ENCODE measurements at regions not wholly inside any gene's neighbourhood (a gene's known extent, or its start where the extent isn't known, plus 50 kb on each side); places are given as distances from the start of the nearest gene placed in this dataset.

- no peak overlapping the region for H3K27ac ChIP-seq (ENCODE audit: low read depth, low read length)
- H3K4me2 ChIP-seq (ENCODE audit: insufficient read depth in 1 of 2, low read depth in 2 of 2, low read length in 2 of 2), result no peak overlapping the region
- no peak overlapping the region for H3K4me3 ChIP-seq (ENCODE audit: extremely low read depth in 1 of 4, insufficient read depth in 2 of 4, low read depth in 3 of 4, low read length in 4 of 4)
- no peaks in the 10 kb centered on the region for H3K36me3 ChIP-seq (ENCODE audit: control insufficient read depth in 2 of 4, insufficient read depth in 4 of 4, low read length in 3 of 4)
- H2BK15ac ChIP-seq (ENCODE audit: low read length), result no peak overlapping the region
- H3K79me2 ChIP-seq (ENCODE audit: control insufficient read depth in 1 of 2, insufficient read depth in 2 of 2, low read length in 2 of 2), result no peaks in the 10 kb centered on the region
- H4K20me1 ChIP-seq (replicated peaks in 1 of 2; ENCODE audit: control insufficient read depth in 1 of 2, insufficient read depth in 2 of 2, low read length in 2 of 2), result no peaks in the 10 kb centered on the region
- H3K4ac ChIP-seq (replicated peaks; ENCODE audit: insufficient read length, low read depth, low read length), result no peak overlapping the region
- H3K14ac ChIP-seq (ENCODE audit: insufficient read length), result no peak overlapping the region
- no peak overlapping the region for H4K91ac ChIP-seq (replicated peaks; ENCODE audit: insufficient read length, low read length)
- no peaks in the 10 kb centered on the region for H3K23me2 ChIP-seq (ENCODE audit: low read depth, low read length)
- peaks cover 0 to 1% (median 0%) of the 10 kb centered on the region in 4 experiments; a peak in 1 of 7 replicates for H3K27me3 ChIP-seq (replicated peaks in 1 of 4; ENCODE audit: control insufficient read depth in 3 of 4, extremely low read depth in 1 of 4, insufficient read depth in 3 of 4, low read length in 3 of 4)
- H2AFZ ChIP-seq (ENCODE audit: low read length), result no peak overlapping the region
- CTCF ChIA-PET (ENCODE audit: partially characterized antibody), result no interaction called here
- H2BK12ac ChIP-seq (ENCODE audit: low read depth, low read length), result no peak overlapping the region
- no peak overlapping the region for H4K8ac ChIP-seq (ENCODE audit: extremely low read depth, insufficient read depth, low read length)
- no peak overlapping the region for H2BK20ac ChIP-seq (ENCODE audit: low read length)
- H2BK5ac ChIP-seq (ENCODE audit: low read depth, low read length), result no peak overlapping the region
- TF ChIP-seq CTCF (IDR thresholded peaks at IDR 0.05; ENCODE audit: control extremely low read depth in 1 of 3, insufficient read depth in 1 of 3, low read depth in 1 of 3, low read length in 3 of 3) (no peak), POLR2AphosphoS5 (IDR thresholded peaks at IDR 0.05; ENCODE audit: low read depth, low read length) (no peak), HDAC6 (IDR thresholded peaks at IDR 0.05; ENCODE audit: low read depth, low read length) (no peak), PHF8 (conservative IDR thresholded peaks at IDR 0.05; ENCODE audit: low read depth, low read length) (no peak), SAP30 (IDR thresholded peaks at IDR 0.05; ENCODE audit: insufficient read depth, insufficient replicate concordance, low read length) (no peak), BCL11A (IDR thresholded peaks at IDR 0.05; ENCODE audit: low read depth in 2 of 2, low read length in 2 of 2) (no peak), CTBP2 (IDR thresholded peaks at IDR 0.05; ENCODE audit: borderline replicate concordance, insufficient read depth, insufficient read length, low read length) (no peak), RNF2 (IDR thresholded peaks at IDR 0.05; ENCODE audit: borderline replicate concordance, low read depth, low read length, missing control alignments, poor library complexity, severe bottlenecking) (no peak), SUZ12 (IDR thresholded peaks at IDR 0.05; ENCODE audit: low read length) (no peak), SRF (IDR thresholded peaks at IDR 0.05; ENCODE audit: low read depth, low read length) (no peak)
- FAIRE-seq (no peak), DNase-seq (ENCODE audit: low read depth in 1 of 2, low spot score in 2 of 2) (no peak)
- no peaks in the 10 kb centered on the region for H3K9me3 ChIP-seq (ENCODE audit: insufficient read depth in 2 of 2, low read depth in 1 of 2, low read length in 1 of 2)
- H3K4me1 ChIP-seq (replicated peaks in 1 of 4; ENCODE audit: control insufficient read depth in 3 of 4, insufficient read depth in 4 of 4, low read length in 3 of 4), result no peaks in the 10 kb centered on the region
- no peak overlapping the region for H3K23ac ChIP-seq (ENCODE audit: insufficient read length)
- no peak overlapping the region for H3K18ac ChIP-seq (ENCODE audit: extremely low read depth, low read length)
- no peak overlapping the region for H2BK120ac ChIP-seq (replicated peaks; ENCODE audit: low read depth, low read length)
- no peak overlapping the region for H3K56ac ChIP-seq (replicated peaks; ENCODE audit: insufficient read length, low read depth, low read length)
- H4K5ac ChIP-seq (ENCODE audit: insufficient read length, low read depth, low read length), result no peak overlapping the region
- no peaks in the 10 kb centered on the region for H3K79me1 ChIP-seq (ENCODE audit: low read depth, low read length)
- no peak overlapping the region for H3K9ac ChIP-seq (replicated peaks in 1 of 4; ENCODE audit: extremely low read depth in 1 of 4, low read depth in 3 of 4, low read length in 3 of 4)
- 90% methylated on average over 1 of the region's 1 CpG; no CpG with 5 or more reads in 1 of the 2 experiments for WGBS, 2 experiments (ENCODE audit: extremely low coverage in 1 of 2, insufficient coverage in 1 of 2, insufficient read length in 1 of 2, insufficient replicate concordance in 2 of 2, low coverage in 1 of 2, low lambda C conversion rate in 2 of 2, missing lambda C conversion rate in 1 of 2)
- POLR2A ChIA-PET (ENCODE audit: partially characterized antibody), result no interaction called here
- no peak overlapping the region for H2AK5ac ChIP-seq (ENCODE audit: low read depth, low read length)
These were observed 680.6 kb downstream of the EPHA3 start for GRCh38 chr3:89787979-89788378.

Data from H1 (cell line).